Lung (tissue), 11 donors: ENCODE measurements at regions not wholly inside any gene's neighbourhood (a gene's known extent, or its start where the extent isn't known, plus 50 kb on each side); places are given as distances from the start of the nearest gene placed in this dataset.

Experiments used
- ATAC-seq: fragments of 200-7000 bp; cut with Tn5 transposase; one replicate; pipeline ENCODE4 v1.9.1; 2020; ENCODE audit warnings: moderate number of reproducible peaks; ENCODE audit not compliant: insufficient read depth, low FRiP score
- DNase-seq, 3 donors: peaks; one replicate each; pipeline ENCODE4 v3.0.0-alpha.2; 2013 to 2017
- H3K27ac ChIP-seq, 2 donors: one replicate each; pipeline ENCODE4 v1.5.1; 2013; ENCODE audit warnings: mild to moderate bottlenecking in 2 of 2, moderate library complexity in 2 of 2, control low read depth in 1 of 2, inconsistent platforms in 1 of 2, low read depth in 1 of 2, low read length in 1 of 2
- H3K27me3 ChIP-seq, 3 donors: one replicate each; pipeline ENCODE4 v1.5.1; 2013; ENCODE audit warnings: low read length in 2 of 3; ENCODE audit not compliant: control insufficient read depth in 3 of 3, insufficient read depth in 3 of 3
- H3K36me3 ChIP-seq, 4 donors: one replicate each; pipeline ENCODE4 v1.5.1; 2013; ENCODE audit warnings: low read length in 4 of 4, mild to moderate bottlenecking in 1 of 4, moderate library complexity in 1 of 4; ENCODE audit not compliant: control insufficient read depth in 4 of 4, insufficient read depth in 4 of 4
- H3K4me1 ChIP-seq, 5 donors: one replicate each; pipeline ENCODE4 v1.5.1; 2013; ENCODE audit warnings: low read length in 5 of 5, mild to moderate bottlenecking in 2 of 5, moderate library complexity in 1 of 5; ENCODE audit not compliant: control insufficient read depth in 5 of 5, insufficient read depth in 5 of 5
- H3K4me3 ChIP-seq: one replicate; pipeline ENCODE4 v1.5.1; 2013; ENCODE audit warnings: mild to moderate bottlenecking, control low read depth, moderate library complexity
- H3K9ac ChIP-seq, 2 donors: one replicate each; pipeline ENCODE4 v1.5.1; 2013; ENCODE audit warnings: low read length in 2 of 2, control low read depth in 1 of 2; ENCODE audit not compliant: insufficient read depth in 1 of 2
- H3K9me3 ChIP-seq, 4 donors: one replicate each; pipeline ENCODE4 v1.5.1; 2013; ENCODE audit warnings: low read length in 3 of 4, mild to moderate bottlenecking in 1 of 4, moderate library complexity in 1 of 4; ENCODE audit not compliant: control insufficient read depth in 4 of 4, insufficient read depth in 3 of 4
- CTCF ChIP-seq: IDR thresholded peaks from 2 replicates; pipeline ENCODE4 v1.5.1; 2012; ENCODE audit warnings: mild to moderate bottlenecking; ENCODE audit errors: control extremely low read depth, extremely low read depth
- WGBS, 2 donors: extraction: QIAGEN DNeasy Blood & Tissue Kit; methylation state at CpG; one replicate each; pipeline ENCODE4 v1.1.7; 2013; 5-methylcytosine and 5-hydroxymethylcytosine counted together
- donor health status: control.
- donor health status: control.
- donor health status: Bipolar disorder and iron deficiency.
- donor health status: healthy.
- donor health status: DM: yes; HTN: yes; CAD: no.

GRCh38 chr3:177690306-177690705, 493.0 kb upstream of the TBL1XR1 start:
- no peaks in the 10 kb centered on the region for H3K9me3 ChIP-seq
- DNase-seq (no peak), ATAC-seq (no peak)
- H3K36me3 ChIP-seq: no peaks in the 10 kb centered on the region
- H3K4me1 ChIP-seq: peaks cover 0 to 32% (median 10%) of the 10 kb centered on the region in 5 donors
- no peak overlapping the region for H3K27ac ChIP-seq
- no peaks in the 10 kb centered on the region for H3K27me3 ChIP-seq
- H3K4me3 ChIP-seq: no peak overlapping the region
- H3K9ac ChIP-seq: no peak overlapping the region
- TF ChIP-seq CTCF: no peak
- WGBS, 2 donors: 92 to 96% methylated on average over 3 of the region's 3 CpGs

- WGBS, 2 donors: 64 to 69% methylated on average over 3 of the region's 3 CpGs
- Histone ChIP-seq H3K36me3 (no peaks in the 10 kb centered on the region), H3K4me3 (no peak overlapping the region), H3K9me3 (no peaks in the 10 kb centered on the region), H3K4me1 (peaks cover 0 to 32% (median 10%) of the 10 kb centered on the region in 5 donors), H3K9ac (no peak overlapping the region), H3K27me3 (no peaks in the 10 kb centered on the region), H3K27ac (no peak overlapping the region)
- no peak for TF ChIP-seq CTCF
- ATAC-seq (no peak), DNase-seq (no peak)
Observed at GRCh38 chr3:177692304-177692975, 495.2 kb upstream of the TBL1XR1 start.

- Histone ChIP-seq H3K9ac (no peak overlapping the region), H3K4me1 (peaks cover 0 to 32% (median 10%) of the 10 kb centered on the region in 5 donors), H3K36me3 (no peaks in the 10 kb centered on the region), H3K4me3 (no peak overlapping the region), H3K27ac (no peak overlapping the region), H3K27me3 (no peaks in the 10 kb centered on the region), H3K9me3 (no peaks in the 10 kb centered on the region)
- no peak for TF ChIP-seq CTCF
- no peak for ATAC-seq
- 66 to 67% methylated on average over 4 of the region's 4 CpGs for WGBS, 2 donors
- DNase-seq: peak; percentile 21 to 71 (median 61)
Observed at GRCh38 chr3:177693616-177694264, 496.5 kb upstream of the TBL1XR1 start.
